ENCODE measurements at regions not wholly inside any gene's neighbourhood (a gene's known extent, or its start where the extent isn't known, plus 50 kb on each side); places are given as distances from the start of the nearest gene placed in this dataset.

DNA sequence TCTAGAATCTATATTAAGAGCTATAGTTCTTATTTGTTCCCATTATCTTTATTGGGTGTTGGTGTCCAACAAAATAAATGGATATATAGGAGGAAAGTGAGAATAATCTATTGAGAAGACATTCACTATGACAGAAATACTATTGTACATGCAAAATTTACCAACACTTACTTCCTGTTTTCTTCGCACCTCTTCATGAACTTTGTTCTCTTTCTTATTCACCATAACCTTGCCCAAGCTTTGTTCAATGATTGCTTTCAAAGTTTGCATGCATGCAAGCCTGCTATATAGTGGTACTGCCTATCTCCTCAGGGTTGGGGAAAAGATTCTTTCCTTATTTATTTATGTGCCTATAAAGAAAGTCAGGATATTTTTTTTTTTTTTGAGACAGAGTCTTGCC, 176.4 kb upstream of the JADE1 start:
- TF ChIP-seq POLR2A (IDR thresholded peaks at IDR 0.05): no peak
- TF ChIP-seq, protein P1, sequence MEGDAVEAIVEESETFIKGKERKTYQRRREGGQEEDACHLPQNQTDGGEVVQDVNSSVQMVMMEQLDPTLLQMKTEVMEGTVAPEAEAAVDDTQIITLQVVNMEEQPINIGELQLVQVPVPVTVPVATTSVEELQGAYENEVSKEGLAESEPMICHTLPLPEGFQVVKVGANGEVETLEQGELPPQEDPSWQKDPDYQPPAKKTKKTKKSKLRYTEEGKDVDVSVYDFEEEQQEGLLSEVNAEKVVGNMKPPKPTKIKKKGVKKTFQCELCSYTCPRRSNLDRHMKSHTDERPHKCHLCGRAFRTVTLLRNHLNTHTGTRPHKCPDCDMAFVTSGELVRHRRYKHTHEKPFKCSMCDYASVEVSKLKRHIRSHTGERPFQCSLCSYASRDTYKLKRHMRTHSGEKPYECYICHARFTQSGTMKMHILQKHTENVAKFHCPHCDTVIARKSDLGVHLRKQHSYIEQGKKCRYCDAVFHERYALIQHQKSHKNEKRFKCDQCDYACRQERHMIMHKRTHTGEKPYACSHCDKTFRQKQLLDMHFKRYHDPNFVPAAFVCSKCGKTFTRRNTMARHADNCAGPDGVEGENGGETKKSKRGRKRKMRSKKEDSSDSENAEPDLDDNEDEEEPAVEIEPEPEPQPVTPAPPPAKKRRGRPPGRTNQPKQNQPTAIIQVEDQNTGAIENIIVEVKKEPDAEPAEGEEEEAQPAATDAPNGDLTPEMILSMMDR (IDR thresholded peaks at IDR 0.05): no peak

Measured in breast epithelium (tissue), 3 donors.